ENCODE measurements at regions not wholly inside any gene's neighbourhood (a gene's known extent, or its start where the extent isn't known, plus 50 kb on each side); places are given as distances from the start of the nearest gene placed in this dataset.

DNA sequence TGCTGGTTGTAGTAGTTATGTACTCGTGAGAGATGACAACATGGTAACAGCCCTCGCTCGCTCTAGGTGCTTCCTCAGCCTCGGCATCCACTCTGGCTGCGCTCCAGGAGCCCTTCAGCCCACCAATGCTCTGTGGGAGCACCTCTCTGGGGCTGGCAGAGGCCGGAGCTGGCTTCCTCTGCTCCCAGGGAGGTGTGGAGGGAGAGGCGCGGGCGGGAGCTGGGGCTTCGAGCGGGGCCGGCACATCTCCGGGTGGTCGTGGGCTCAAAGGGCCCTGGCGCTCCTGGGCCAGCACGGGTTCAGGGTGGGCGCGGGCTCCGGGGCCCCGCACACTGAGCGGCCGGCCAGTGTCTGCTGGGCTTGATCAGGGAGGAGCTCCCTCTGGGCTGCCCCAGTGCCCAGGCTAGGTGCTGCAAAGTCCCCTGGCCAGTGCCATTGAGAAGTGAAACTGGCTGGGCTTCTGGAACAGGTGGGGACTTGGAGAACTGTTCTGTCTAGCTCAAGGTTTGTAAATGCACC lies 1012.1 kb downstream of the CNTNAP5 start:
- intact Hi-C loops (cut with micrococcal nuclease) = no loop called here
- Mint-ChIP-seq H3K9me3 (ENCODE audit: unreplicated experiment) (peaks cover 8% of the 10 kb centered on the region), H3K4me3 (ENCODE audit: unreplicated experiment) (no peak overlapping the region)

GRCh38 chr2:125041846-125042245 lies 1016.8 kb downstream of the CNTNAP5 start:
- DNase-seq (ENCODE audit: unreplicated experiment) = peak; percentile 70
- intact Hi-C loops (cut with micrococcal nuclease) = loop anchor here (1.0 kb wide), 1 partner anchor 61 kb away; no protein-coding TSS in a partner anchor
- Mint-ChIP-seq H3K4me1 (ENCODE audit: insufficient read depth, unreplicated experiment) (peaks cover 11% of the 10 kb centered on the region), H3K27ac (ENCODE audit: low read depth, unreplicated experiment) (no peak overlapping the region), H3K4me3 (ENCODE audit: unreplicated experiment) (no peak overlapping the region), H3K36me3 (ENCODE audit: insufficient read depth, unreplicated experiment) (no peaks in the 10 kb centered on the region), H3K9me3 (ENCODE audit: unreplicated experiment) (no peaks in the 10 kb centered on the region), H3K27me3 (ENCODE audit: insufficient read depth, unreplicated experiment) (peaks cover 19% of the 10 kb centered on the region)
- TF ChIP-seq CTCF (IDR thresholded peaks at IDR 0.05; ENCODE audit: unreplicated experiment) = no peak
- no TSS peak for BruUV-seq (replicated peaks)
- ChIA-PET POLR2A (interaction anchor here (1.1 kb wide), 1 partner anchor 127 kb away, joined by 4 read pairs; no protein-coding TSS in a partner anchor), CTCF (no interaction called here)

More for the DNA sequence above, 1012.1 kb downstream of the CNTNAP5 start:
- H3K27me3 Mint-ChIP-seq (ENCODE audit: insufficient read depth, unreplicated experiment) = peaks cover 19% of the 10 kb centered on the region
- BruUV-seq (replicated peaks) = no TSS peak
- ChIA-PET CTCF (interaction anchor here (0.7 kb wide), 2 partner anchors 301 to 405 kb away, joined by 4 to 6 read pairs; no protein-coding TSS in a partner anchor), POLR2A (no interaction called here)
- H3K36me3 Mint-ChIP-seq (ENCODE audit: insufficient read depth, unreplicated experiment) = no peaks in the 10 kb centered on the region
- no peak for DNase-seq (ENCODE audit: unreplicated experiment)
- TF ChIP-seq CTCF (IDR thresholded peaks at IDR 0.05; ENCODE audit: unreplicated experiment) = no peak
- no peak overlapping the region for H3K27ac Mint-ChIP-seq (ENCODE audit: low read depth, unreplicated experiment)
- H3K4me1 Mint-ChIP-seq (ENCODE audit: insufficient read depth, unreplicated experiment) = peaks cover 8% of the 10 kb centered on the region

DNA sequence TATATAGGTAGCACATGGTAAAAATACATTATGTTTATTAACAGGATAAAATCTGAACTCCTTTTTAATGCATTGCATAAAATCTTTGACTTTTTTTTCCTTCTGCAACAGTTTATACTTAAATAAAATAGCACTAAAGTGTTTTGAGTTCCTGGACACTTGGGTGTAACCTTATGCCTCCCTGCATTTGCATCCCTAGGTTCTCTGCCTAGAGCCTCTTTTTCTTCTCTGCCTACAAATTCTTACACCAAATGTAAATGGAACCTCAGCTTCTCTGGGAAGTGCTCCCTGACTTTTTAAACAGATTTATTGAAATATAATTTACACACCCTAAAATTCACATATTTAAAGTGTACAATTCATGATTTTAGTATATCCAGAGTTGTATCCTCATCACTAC lies 1017.6 kb downstream of the CNTNAP5 start:
- POLR2A ChIA-PET = interaction anchor here (0.7 to 1.1 kb wide), 3 partner anchors 16 to 1612 kb away, joined by 3 to 4 read pairs (median 3); no protein-coding TSS in a partner anchor
- no peak overlapping the region for H3K27ac Mint-ChIP-seq (ENCODE audit: low read depth, unreplicated experiment)
- DNase-seq (ENCODE audit: unreplicated experiment) = no peak
- peaks cover 19% of the 10 kb centered on the region for H3K27me3 Mint-ChIP-seq (ENCODE audit: insufficient read depth, unreplicated experiment)
- H3K9me3 Mint-ChIP-seq (ENCODE audit: unreplicated experiment) = no peaks in the 10 kb centered on the region
- peaks cover 11% of the 10 kb centered on the region for H3K4me1 Mint-ChIP-seq (ENCODE audit: insufficient read depth, unreplicated experiment)
- no TSS peak for BruUV-seq (replicated peaks)
- no peaks in the 10 kb centered on the region for H3K36me3 Mint-ChIP-seq (ENCODE audit: insufficient read depth, unreplicated experiment)
- no peak for TF ChIP-seq CTCF (IDR thresholded peaks at IDR 0.05; ENCODE audit: unreplicated experiment)
- H3K4me3 Mint-ChIP-seq (ENCODE audit: unreplicated experiment) = no peak overlapping the region
- CTCF ChIA-PET = no interaction called here
- intact Hi-C loops (cut with micrococcal nuclease) = no loop called here

DNA sequence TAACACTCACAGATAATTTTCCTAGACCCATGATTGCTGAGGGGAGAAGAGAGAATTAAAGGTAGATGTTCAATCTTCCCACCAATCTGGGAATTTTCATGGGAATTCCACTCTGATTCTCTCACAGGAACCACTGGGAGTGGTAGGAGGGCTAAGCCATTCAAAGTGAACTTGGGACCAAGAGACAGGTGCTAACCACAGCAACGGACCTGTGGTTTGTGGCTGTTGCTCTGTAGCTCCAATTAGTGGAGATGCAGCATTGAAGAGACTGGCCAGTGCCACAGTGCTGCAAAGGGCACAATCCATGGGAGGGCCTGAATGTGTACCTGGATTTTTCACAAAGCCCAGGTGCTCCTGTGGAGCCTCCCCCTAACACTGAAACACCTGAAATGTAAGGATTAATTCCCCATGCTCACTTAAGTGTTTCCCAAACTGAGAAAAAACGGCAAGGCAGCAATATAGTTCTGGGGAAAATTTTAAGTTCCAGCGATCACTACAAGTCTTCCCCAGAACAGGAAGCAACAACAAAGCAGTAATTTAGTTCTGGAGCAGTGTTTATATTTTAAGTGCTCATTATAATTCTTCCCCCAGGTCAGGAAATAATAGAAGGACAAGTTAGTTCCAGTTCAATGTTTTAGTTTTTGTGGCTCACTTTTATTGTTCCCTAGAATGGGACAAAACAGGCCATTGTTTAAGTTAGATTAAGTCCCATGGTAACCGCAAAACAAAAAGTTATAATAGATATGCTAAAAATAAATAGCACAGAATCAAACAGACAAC lies 1045.8 kb downstream of the CNTNAP5 start:
- no TSS peak for BruUV-seq (replicated peaks)
- H3K27me3 Mint-ChIP-seq (ENCODE audit: insufficient read depth, unreplicated experiment) = no peaks in the 10 kb centered on the region
- DNase-seq (ENCODE audit: unreplicated experiment) = no peak
- POLR2A ChIA-PET = no interaction called here
- CTCF ChIA-PET = interaction anchor here (0.5 kb wide), 1 partner anchor 534 kb away, joined by 3 read pairs; no protein-coding TSS in a partner anchor
- H3K4me1 Mint-ChIP-seq (ENCODE audit: insufficient read depth, unreplicated experiment) = no peaks in the 10 kb centered on the region
- TF ChIP-seq CTCF (IDR thresholded peaks at IDR 0.05; ENCODE audit: unreplicated experiment) = no peak
- peaks cover 7% of the 10 kb centered on the region for H3K9me3 Mint-ChIP-seq (ENCODE audit: unreplicated experiment)
- no peak overlapping the region for H3K4me3 Mint-ChIP-seq (ENCODE audit: unreplicated experiment)
- H3K36me3 Mint-ChIP-seq (ENCODE audit: insufficient read depth, unreplicated experiment) = no peaks in the 10 kb centered on the region
- intact Hi-C loops (cut with micrococcal nuclease) = no loop called here
- H3K27ac Mint-ChIP-seq (ENCODE audit: low read depth, unreplicated experiment) = no peak overlapping the region

Data from MCF 10A (cell line).